ENCODE measurements at regions not wholly inside any gene's neighbourhood (a gene's known extent, or its start where the extent isn't known, plus 50 kb on each side); places are given as distances from the start of the nearest gene placed in this dataset.

DNA sequence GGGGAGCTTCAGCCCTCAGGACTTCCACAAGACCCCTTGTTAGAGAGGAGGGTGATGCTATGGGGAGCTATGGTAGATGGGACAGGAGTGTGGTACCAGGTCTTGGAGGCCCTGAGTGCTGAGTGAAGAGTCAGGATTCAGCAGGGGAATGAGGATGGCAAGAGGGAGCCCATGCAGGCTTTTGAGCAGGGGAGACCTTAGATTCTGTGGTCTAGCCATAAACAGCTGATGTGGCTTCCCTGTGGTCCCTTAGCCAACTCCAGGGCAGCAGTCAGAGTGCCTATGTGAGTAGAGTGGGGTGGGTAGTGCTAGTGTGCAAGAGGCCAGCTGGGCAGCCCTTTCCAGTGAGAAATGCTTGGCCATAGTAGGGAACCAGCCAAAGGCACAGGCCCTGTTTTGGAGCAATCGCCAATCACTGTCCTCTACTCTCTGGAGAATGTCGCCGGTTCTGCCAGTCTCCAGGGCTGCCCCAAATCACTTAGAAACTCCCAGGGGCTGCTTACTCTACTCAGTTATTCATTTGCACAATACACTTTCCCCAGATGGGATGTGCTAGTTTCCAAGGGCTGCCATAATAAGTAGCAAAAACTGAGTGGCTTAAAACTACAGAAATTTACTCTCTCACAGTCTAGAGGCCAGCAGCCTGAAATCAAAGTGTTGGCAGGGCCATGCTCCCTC lies 310.5 kb downstream of the SMAD2 start:
- H3K4me3 ChIP-seq (ENCODE audit: low read depth, low read length): no peak overlapping the region
- DNase-seq (ENCODE audit: low read depth): no peak
- TF ChIP-seq, protein P1, sequence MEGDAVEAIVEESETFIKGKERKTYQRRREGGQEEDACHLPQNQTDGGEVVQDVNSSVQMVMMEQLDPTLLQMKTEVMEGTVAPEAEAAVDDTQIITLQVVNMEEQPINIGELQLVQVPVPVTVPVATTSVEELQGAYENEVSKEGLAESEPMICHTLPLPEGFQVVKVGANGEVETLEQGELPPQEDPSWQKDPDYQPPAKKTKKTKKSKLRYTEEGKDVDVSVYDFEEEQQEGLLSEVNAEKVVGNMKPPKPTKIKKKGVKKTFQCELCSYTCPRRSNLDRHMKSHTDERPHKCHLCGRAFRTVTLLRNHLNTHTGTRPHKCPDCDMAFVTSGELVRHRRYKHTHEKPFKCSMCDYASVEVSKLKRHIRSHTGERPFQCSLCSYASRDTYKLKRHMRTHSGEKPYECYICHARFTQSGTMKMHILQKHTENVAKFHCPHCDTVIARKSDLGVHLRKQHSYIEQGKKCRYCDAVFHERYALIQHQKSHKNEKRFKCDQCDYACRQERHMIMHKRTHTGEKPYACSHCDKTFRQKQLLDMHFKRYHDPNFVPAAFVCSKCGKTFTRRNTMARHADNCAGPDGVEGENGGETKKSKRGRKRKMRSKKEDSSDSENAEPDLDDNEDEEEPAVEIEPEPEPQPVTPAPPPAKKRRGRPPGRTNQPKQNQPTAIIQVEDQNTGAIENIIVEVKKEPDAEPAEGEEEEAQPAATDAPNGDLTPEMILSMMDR (conservative IDR thresholded peaks at IDR 0.05; ENCODE audit: low read depth, low read length): no peak

DNA sequence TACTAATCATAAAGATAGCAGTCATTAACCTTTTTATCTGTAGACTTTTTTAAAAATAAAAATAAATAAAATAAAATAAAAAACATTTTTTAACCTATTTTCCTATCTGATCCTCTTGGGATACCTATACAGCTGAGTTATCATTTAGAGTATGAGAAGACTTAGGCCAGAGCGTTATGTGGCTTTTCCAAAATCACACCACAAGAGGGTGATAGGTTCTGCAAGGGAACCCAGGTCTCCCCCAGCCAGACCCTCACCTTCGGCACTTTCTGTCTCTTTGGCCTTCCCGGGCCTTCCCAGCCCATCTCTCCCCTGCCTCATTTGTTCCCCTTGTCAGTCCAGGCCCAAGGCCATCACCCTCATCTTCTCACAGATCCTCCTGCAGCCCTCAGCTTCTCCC lies 311.7 kb downstream of the SMAD2 start:
- no peak overlapping the region for H3K4me3 ChIP-seq (ENCODE audit: low read depth, low read length)
- TF ChIP-seq, protein P1 (conservative IDR thresholded peaks at IDR 0.05; ENCODE audit: low read depth, low read length): no peak
- no peak for DNase-seq (ENCODE audit: low read depth)

DNA sequence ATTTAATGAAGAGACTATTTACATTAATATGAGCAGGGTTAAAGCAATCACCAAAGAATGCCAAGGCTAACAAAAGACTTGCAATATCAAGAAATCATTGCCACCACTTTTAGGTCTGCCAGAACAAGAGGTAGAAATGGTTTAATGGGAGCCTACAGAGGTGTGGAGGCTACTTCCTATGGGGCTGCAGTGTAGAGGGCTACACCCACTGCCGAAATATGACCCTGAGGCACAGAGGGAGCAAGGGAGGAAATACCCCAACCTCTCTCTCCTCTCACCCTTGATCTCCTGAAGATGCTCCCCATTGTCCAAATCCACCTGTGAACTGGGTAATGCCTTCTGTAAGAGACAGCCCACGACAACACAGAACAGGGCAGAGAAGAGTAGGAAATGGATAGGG lies 315.4 kb downstream of the SMAD2 start:
- no peak overlapping the region for H3K4me3 ChIP-seq (ENCODE audit: low read depth, low read length)
- DNase-seq (ENCODE audit: low read depth): no peak
- TF ChIP-seq, protein P1 (conservative IDR thresholded peaks at IDR 0.05; ENCODE audit: low read depth, low read length): no peak

DNA sequence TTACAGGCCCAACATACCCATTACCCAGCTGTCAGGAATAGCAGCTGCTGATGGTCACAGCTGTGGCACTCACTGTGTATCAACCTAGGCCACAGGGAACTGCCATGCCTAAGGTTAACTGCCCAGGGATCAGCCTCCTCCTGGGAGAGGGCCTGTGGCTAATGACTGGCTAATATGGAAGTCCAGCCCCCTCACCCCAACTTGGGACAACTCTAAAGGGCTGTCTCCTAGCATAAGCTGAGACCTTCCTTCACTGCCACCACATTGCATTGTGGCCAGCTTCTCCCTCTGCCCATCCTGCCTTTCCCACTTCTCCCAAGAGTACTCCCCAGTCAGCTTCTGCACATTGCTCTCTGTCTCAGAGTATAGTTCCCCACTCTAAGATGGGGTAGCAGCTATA lies 316.5 kb downstream of the SMAD2 start:
- no peak overlapping the region for H3K4me3 ChIP-seq (ENCODE audit: low read depth, low read length)
- TF ChIP-seq, protein P1 (conservative IDR thresholded peaks at IDR 0.05; ENCODE audit: low read depth, low read length): no peak
- DNase-seq (ENCODE audit: low read depth): no peak

DNA sequence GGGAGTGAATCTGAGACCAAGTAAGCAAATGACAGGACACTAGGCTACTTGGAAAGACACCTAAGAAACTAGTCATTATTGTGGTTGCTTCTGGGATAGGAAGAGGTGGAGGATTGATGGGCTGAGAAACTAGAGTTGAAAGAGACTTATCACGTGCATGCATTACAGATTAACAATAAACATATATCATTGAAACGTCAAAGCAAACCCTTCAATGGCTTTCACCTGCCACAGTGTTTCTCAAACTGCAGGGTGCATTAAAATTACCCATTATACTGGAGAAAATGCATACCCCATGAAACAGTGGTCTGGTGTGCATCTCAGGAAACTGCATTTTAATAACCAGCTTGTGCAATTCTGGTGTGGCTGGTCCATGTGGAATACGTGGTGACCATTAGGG lies 318.8 kb downstream of the SMAD2 start:
- TF ChIP-seq, protein P1 (conservative IDR thresholded peaks at IDR 0.05; ENCODE audit: low read depth, low read length): no peak
- no peak overlapping the region for H3K4me3 ChIP-seq (ENCODE audit: low read depth, low read length)
- DNase-seq (ENCODE audit: low read depth): no peak

DNA sequence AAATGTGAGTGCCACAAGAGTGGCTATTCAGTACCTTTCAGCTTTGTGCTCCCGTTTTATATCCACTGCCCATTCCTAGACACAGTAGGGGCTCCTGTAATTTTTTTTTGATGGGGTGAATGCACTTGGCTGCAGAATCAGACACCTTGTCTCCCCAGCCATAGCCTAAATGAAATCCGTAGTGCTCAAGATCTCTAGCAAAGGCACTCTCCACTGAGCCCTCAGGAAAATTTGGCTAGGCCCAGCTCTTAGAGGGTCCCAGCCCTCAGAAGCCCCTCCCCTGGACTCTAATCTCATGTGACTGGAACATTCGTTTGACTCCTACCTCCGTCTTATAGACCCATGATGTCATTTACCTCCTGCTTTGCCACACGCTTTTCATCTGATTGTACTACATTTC lies 323.9 kb downstream of the SMAD2 start:
- TF ChIP-seq, protein P1 (conservative IDR thresholded peaks at IDR 0.05; ENCODE audit: low read depth, low read length): no peak
- no peak overlapping the region for H3K4me3 ChIP-seq (ENCODE audit: low read depth, low read length)
- no peak for DNase-seq (ENCODE audit: low read depth)

DNA sequence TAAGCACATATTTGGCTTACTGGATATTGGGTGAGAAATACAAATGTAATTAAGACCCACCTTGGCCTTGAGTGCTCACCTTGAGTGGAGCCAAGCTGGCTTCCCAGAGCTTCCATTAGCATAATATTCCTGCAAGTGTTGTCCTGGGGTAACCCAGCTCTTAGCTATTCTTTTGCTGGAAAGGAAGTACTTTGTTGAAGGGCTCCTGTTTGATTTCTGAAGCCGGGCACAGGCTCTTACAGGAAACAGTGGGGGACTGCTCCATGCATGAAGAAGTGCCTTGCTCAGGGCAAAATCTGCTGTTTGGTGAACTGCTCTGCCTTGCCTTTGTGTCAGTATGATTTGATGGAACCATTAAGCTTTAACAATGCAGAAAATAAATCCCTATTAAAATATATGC lies 325.4 kb downstream of the SMAD2 start:
- TF ChIP-seq, protein P1 (conservative IDR thresholded peaks at IDR 0.05; ENCODE audit: low read depth, low read length): no peak
- H3K4me3 ChIP-seq (ENCODE audit: low read depth, low read length): no peak overlapping the region
- DNase-seq (ENCODE audit: low read depth): no peak
